Cardiac muscle cell (in vitro differentiated cells and primary cell): ENCODE measurements at regions not wholly inside any gene's neighbourhood (a gene's known extent, or its start where the extent isn't known, plus 50 kb on each side); places are given as distances from the start of the nearest gene placed in this dataset.

Experiments
- DNase-seq, 2 donors: peaks; one replicate each; pipeline versions ENCODE4 v3.0.0 to v3.0.0-alpha.2; 2010 to 2017; ENCODE audit warnings: low read depth in 1 of 2, low spot score in 1 of 2
- H3K27ac ChIP-seq: fragments of 200-600 bp; sonication (generic); 2 replicates; pipeline ENCODE4 v1.5.1; 2016
- H3K27me3 ChIP-seq: fragments of 200-600 bp; sonication (generic); 2 replicates; pipeline ENCODE4 v1.6.0; 2016; ENCODE audit warnings: control low read depth
- H3K36me3 ChIP-seq: fragments of 200-600 bp; sonication (generic); 2 replicates; pipeline ENCODE4 v1.5.1; 2016; ENCODE audit warnings: control low read depth
- H3K4me1 ChIP-seq: fragments of 200-600 bp; sonication (generic); 2 replicates; pipeline ENCODE4 v1.8.1; 2017; ENCODE audit warnings: low read depth, mild to moderate bottlenecking, mixed run types
- H3K4me3 ChIP-seq: fragments of 200-600 bp; sonication (generic); 2 replicates; pipeline ENCODE4 v1.5.1; 2016; ENCODE audit warnings: mild to moderate bottlenecking
- H3K9me3 ChIP-seq: fragments of 200-600 bp; sonication (generic); 2 replicates; pipeline ENCODE4 v1.5.1; 2017; ENCODE audit warnings: low read depth, mild to moderate bottlenecking, control low read depth
- CTCF ChIP-seq: IDR thresholded peaks from 2 replicates; pipeline ENCODE4 v1.5.1; 2012; ENCODE audit warnings: low read depth, mild to moderate bottlenecking, low read length

DNA sequence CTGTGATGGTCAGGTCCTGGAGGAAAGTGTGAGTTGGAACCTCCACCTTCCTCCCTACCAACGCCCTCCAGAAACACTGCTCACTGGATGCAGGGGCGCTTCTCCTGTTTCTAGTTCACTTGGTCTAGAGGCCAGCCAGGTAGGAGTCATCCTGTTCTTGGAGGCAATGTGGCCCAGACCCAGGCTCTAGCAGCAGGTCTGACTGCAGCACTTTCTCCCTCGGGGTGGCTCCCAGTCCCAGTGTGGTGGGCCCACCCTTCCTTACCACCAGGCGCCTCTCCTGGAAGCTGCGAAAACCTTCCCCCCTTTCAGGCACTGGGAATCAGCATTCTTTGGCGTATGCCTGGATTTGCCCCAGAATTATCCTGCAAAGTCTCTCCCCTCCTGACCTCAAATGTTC is 292.8 kb downstream of the SOX11 start:
- H3K4me3 ChIP-seq, result no peak overlapping the region
- no peak for DNase-seq
- no peak overlapping the region for H3K27ac ChIP-seq
- H3K36me3 ChIP-seq, result no peaks in the 10 kb centered on the region
- H3K27me3 ChIP-seq, result no peaks in the 10 kb centered on the region
- no peak for TF ChIP-seq CTCF
- H3K4me1 ChIP-seq, result no peaks in the 10 kb centered on the region
- H3K9me3 ChIP-seq, result no peaks in the 10 kb centered on the region

DNA sequence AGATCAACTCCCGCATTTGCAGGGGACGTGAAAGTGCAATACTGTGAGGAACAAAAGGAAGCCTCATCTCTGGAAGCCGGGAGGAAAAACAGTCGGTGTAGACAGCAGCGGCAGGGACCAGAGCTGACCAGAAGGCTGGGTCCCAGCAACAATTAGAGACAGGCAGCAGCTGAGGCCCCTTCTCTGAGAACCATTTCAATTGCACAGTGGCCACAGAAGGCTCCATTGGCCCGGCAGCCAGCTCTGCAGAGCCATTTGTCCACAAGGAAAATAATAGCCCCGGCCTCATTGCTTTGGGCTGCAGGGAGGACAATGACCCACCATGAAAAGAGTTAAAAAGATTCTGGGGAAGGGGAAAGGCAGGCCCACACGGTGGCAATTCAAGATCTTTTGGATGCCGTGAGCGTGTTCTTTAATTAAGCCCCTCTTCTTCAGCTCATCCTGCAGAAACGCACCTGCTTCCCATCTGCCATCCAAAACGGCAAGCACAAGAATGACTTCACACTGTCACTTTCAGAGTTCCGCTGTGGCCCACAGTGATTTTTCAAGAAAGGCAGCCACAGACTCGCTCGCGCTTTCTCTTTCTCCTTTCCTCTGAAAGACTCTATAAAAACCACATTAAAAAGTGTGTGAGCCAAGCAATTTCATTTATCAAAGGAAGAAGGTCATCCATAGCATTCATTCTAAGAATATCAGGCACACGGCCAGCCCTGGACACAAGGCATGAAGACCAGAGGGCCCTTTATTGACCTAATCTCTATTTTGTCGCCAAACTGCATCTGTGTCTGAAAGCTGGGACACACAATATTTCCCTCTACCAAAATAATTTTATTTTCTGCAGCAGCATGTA is 293.6 kb downstream of the SOX11 start:
- H3K9me3 ChIP-seq, result no peaks in the 10 kb centered on the region
- H3K36me3 ChIP-seq, result no peaks in the 10 kb centered on the region
- no peaks in the 10 kb centered on the region for H3K4me1 ChIP-seq
- H3K4me3 ChIP-seq, result no peak overlapping the region
- H3K27ac ChIP-seq, result no peak overlapping the region
- DNase-seq, result no peak
- TF ChIP-seq CTCF, result no peak
- no peaks in the 10 kb centered on the region for H3K27me3 ChIP-seq

DNA sequence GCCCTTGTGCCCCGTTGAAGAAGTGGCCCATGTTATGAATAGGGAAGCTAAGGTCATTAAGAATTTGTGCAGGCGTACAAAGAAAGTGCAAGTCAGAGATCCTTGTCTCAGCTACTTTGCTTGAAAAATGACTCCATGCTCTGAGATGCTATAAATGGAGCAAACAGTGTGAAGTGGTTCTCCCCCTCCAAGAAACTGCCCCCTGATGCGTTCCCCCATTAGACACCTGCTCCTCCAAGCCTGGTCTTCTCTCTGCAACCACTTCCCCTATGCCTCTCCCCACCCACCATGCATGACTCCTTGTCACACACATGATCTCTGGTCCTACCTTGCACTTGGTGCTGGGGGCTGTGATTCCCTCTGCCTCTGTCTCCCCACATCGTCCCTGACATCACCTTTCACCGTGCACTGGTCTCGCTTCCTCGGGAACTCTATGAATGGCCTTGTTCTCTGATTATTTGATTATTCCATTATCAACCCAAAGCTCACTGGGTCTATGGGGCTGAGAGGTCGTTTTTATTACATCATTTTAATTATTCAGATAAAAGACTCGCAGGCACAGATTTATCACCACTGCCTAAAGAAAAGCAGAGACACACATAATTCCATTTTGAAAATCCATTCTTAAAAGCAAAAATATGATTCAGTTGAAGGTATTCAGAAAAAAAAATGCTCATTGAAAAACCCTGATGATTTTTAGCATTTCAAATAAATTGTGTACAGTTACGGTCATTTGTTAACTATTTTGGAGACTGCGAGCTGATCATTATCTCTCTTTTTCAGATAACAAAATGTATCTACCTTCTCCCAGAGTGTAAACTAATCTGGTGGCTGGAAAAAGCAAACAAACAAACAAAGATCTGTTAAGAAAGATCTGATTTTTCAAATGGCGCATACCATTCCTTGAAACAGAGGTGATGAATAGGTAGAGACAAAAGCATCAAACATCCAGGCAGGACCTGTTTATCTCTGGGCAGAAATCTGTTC is 294.9 kb downstream of the SOX11 start:
- no peak overlapping the region for H3K4me3 ChIP-seq
- DNase-seq, result no peak
- H3K9me3 ChIP-seq, result no peaks in the 10 kb centered on the region
- H3K4me1 ChIP-seq, result no peaks in the 10 kb centered on the region
- no peaks in the 10 kb centered on the region for H3K27me3 ChIP-seq
- no peaks in the 10 kb centered on the region for H3K36me3 ChIP-seq
- no peak for TF ChIP-seq CTCF
- no peak overlapping the region for H3K27ac ChIP-seq

DNA sequence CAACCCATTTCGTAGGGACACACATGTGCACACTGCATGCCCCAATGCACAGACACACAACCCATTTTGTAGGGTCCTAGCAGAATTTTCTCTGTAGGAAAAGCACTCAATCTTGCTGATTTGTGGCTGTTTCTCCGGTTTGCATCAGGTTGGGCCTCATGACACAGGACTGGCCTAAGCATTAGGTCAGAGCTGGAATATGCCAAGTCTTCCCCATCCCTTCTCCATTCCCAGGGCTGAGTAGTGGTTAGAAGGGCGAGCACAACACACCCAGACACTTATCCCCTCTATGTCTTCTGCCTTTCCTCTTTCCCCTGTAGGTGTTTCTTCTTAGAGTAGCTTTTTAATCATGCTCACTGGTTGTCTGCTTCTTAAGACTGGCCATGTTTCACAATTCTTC is 295.9 kb downstream of the SOX11 start:
- H3K27me3 ChIP-seq, result no peaks in the 10 kb centered on the region
- no peak overlapping the region for H3K27ac ChIP-seq
- no peak for DNase-seq
- no peaks in the 10 kb centered on the region for H3K36me3 ChIP-seq
- no peak for TF ChIP-seq CTCF
- H3K9me3 ChIP-seq, result no peaks in the 10 kb centered on the region
- no peaks in the 10 kb centered on the region for H3K4me1 ChIP-seq
- H3K4me3 ChIP-seq, result no peak overlapping the region

DNA sequence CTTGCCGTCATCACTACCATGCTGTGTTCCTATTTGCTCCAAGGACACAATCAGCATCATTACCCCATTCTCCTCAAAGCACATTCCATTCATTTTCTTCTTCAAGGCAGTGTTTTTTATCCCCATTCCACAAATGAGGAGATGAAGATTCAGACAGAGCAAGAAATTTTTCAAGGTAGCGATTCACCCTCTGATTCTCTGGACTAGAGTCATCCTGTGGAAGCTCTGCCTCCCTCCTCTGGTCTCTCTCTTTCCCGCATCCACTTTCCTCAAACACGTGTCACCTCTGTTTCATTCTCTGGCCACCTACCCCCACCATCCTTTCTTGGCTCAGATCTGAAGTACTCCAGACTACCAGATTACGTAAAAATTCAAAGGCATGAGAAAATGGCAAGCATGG is 297.9 kb downstream of the SOX11 start:
- H3K36me3 ChIP-seq, result no peaks in the 10 kb centered on the region
- no peak for DNase-seq

More for the DNA sequence above, 297.9 kb downstream of the SOX11 start:
- Histone ChIP-seq H3K4me3 (no peak overlapping the region), H3K4me1 (no peaks in the 10 kb centered on the region), H3K27ac (no peak overlapping the region), H3K9me3 (no peaks in the 10 kb centered on the region), H3K27me3 (no peaks in the 10 kb centered on the region)
- no peak for TF ChIP-seq CTCF
